Activated B cell treated with CpG ODN at 0.5 μM for 24 hours (primary cell): ENCODE measurements at regions not wholly inside any gene's neighbourhood (a gene's known extent, or its start where the extent isn't known, plus 50 kb on each side); places are given as distances from the start of the nearest gene placed in this dataset.

ENCODE experiments used
- ATAC-seq: fragments of 200-7000 bp; cut with Tn5 transposase; one replicate; pipeline ENCODE4 v1.10.0; 2021; ENCODE audit warnings: low read depth, mild to moderate bottlenecking, moderate library complexity
- CTCF ChIA-PET: fragments of 350-600 bp; sonication (Branson Sonifier 250); formaldehyde crosslinking; loops from one replicate; lab custom pipeline; 2021; ENCODE audit warnings: antibody characterized with exemption; lab: Charles Lee
- POLR2A ChIA-PET: fragments of 350-600 bp; sonication (Branson Sonifier 250); formaldehyde crosslinking; loops from one replicate; lab custom pipeline; 2021; ENCODE audit warnings: antibody characterized with exemption; lab: Charles Lee
- DNase-seq: peaks from one replicate; pipeline ENCODE4 v3.0.0; 2022
- H3K27ac Mint-ChIP-seq: one replicate; pipeline ENCODE4 v1.8.0; 2020; ENCODE audit warnings: mixed read lengths
- H3K27me3 Mint-ChIP-seq: one replicate; pipeline ENCODE4 v1.8.0; 2021; ENCODE audit warnings: mixed read lengths
- H3K36me3 Mint-ChIP-seq: one replicate; pipeline ENCODE4 v1.8.0; 2021; ENCODE audit warnings: low read depth, mixed read lengths
- H3K4me1 Mint-ChIP-seq: one replicate; pipeline ENCODE4 v1.8.0; 2021; ENCODE audit warnings: mixed read lengths
- H3K4me3 Mint-ChIP-seq: one replicate; pipeline ENCODE4 v1.8.0; 2020; ENCODE audit warnings: mild to moderate bottlenecking, mixed read lengths
- H3K9me3 Mint-ChIP-seq: one replicate; pipeline ENCODE4 v1.8.0; 2020; ENCODE audit warnings: mixed read lengths
- intact Hi-C: fragments of 100-400 bp; cut with micrococcal nuclease; formaldehyde crosslinking; loops from one replicate; pipeline ENCODE4 v1.15.1; 2024
- TF ChIP-seq, protein P1 (sequence below): fragments of 200-600 bp; IDR thresholded peaks from one replicate; pipeline ENCODE4 v1.8.0; 2022; ENCODE audit warnings: antibody characterized with exemption, mild to moderate bottlenecking

DNA sequence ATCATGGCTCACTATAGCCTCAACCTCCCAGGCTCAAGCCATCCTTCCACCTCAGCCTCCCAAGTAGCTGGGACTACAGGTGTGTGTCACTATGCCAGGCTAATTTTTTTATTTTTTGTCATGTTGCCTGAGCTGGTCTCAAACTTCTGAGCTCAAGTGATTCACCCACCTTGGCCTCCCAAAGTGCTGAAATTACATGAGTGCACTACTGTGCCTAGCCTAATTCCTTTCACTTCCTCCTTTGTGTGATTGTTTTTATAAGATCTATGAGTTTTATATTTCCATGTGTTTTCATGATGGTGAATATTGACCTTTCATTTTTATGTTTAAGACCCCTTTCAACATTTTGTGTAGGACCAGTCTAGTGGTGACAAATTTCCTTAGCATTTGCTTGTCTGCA is 55.2 kb upstream of the IL12B start:
- POLR2A ChIA-PET = interaction anchor here (0.7 to 0.8 kb wide), 2 partner anchors 16 to 20 kb away, joined by 5 read pairs; no protein-coding TSS in a partner anchor
- H3K9me3 Mint-ChIP-seq = peaks cover 62% of the 10 kb centered on the region
- intact Hi-C loops = no loop called here
- no peak for ATAC-seq
- H3K27me3 Mint-ChIP-seq = no peaks in the 10 kb centered on the region
- DNase-seq = no peak
- TF ChIP-seq, protein P1, sequence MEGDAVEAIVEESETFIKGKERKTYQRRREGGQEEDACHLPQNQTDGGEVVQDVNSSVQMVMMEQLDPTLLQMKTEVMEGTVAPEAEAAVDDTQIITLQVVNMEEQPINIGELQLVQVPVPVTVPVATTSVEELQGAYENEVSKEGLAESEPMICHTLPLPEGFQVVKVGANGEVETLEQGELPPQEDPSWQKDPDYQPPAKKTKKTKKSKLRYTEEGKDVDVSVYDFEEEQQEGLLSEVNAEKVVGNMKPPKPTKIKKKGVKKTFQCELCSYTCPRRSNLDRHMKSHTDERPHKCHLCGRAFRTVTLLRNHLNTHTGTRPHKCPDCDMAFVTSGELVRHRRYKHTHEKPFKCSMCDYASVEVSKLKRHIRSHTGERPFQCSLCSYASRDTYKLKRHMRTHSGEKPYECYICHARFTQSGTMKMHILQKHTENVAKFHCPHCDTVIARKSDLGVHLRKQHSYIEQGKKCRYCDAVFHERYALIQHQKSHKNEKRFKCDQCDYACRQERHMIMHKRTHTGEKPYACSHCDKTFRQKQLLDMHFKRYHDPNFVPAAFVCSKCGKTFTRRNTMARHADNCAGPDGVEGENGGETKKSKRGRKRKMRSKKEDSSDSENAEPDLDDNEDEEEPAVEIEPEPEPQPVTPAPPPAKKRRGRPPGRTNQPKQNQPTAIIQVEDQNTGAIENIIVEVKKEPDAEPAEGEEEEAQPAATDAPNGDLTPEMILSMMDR = no peak
- H3K4me3 Mint-ChIP-seq = no peak overlapping the region
- H3K4me1 Mint-ChIP-seq = no peaks in the 10 kb centered on the region
- CTCF ChIA-PET = interaction anchor here (0.6 kb wide), 1 partner anchor 27 kb away, joined by 3 read pairs; no protein-coding TSS in a partner anchor
- H3K27ac Mint-ChIP-seq = no peak overlapping the region
- H3K36me3 Mint-ChIP-seq = peaks cover 26% of the 10 kb centered on the region

DNA sequence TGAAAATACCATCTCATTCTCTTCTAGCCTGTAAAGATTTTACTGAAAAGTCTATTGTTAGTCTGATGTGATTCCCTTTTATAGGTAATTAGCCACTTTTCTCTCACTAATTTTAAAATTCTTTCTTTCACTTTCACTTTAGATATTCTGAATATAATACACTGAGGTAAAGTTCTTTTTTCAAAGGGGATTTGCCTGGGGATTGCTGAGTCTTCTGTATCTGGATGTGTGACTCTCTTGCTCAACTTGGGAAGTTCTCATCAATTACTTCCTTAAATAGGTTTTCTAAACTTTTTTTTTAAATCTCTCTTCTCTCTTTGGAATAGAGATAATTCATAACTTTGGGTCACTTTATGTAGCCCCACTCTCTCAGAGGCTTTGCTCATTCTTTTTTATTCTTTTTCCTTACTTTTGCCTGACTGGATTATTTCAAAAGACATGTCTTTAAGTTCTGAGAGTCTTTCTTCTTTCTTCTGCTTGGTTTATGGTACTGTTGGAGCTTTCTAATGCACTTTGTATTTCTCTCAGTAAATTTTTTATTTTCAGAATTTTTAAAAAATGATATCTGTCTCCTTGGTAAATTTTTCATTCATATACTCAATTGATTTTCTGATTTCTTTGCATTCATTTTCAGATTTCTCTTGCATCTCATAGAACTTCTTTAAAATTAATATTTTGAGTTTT is 55.9 kb upstream of the IL12B start:
- Mint-ChIP-seq H3K27me3 (no peaks in the 10 kb centered on the region), H3K36me3 (peaks cover 26% of the 10 kb centered on the region), H3K27ac (no peak overlapping the region), H3K4me3 (no peak overlapping the region), H3K9me3 (peaks cover 58% of the 10 kb centered on the region), H3K4me1 (no peaks in the 10 kb centered on the region)
- TF ChIP-seq, protein P1 = no peak
- ATAC-seq (no peak), DNase-seq (no peak)
- ChIA-PET POLR2A (interaction anchor here (0.8 kb wide), 1 partner anchor 20 kb away, joined by 5 read pairs; no protein-coding TSS in a partner anchor), CTCF (interaction anchor here (0.6 kb wide), 1 partner anchor 27 kb away, joined by 3 read pairs; no protein-coding TSS in a partner anchor)
- intact Hi-C loops = no loop called here

DNA sequence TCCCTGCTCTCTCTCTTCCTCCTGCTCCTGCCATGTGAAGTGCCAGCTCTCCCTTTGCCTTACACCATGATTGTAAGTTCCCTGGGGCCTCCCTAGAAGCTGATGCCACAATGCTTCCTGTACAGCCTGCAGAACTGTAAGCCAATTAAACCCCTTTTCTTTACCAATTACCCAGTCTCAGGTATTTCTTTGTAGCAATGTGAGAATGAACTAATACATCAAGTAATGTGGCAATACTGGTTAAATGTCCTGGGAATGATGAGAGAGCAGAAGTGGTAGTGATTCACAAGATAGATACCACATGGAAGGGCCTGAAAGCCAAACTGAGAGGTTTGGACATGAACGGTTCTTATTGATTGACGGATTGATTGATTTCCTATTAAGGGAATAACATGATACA is 62.6 kb upstream of the IL12B start:
- TF ChIP-seq, protein P1 = no peak
- Mint-ChIP-seq H3K4me1 (no peaks in the 10 kb centered on the region), H3K9me3 (peaks cover 17% of the 10 kb centered on the region), H3K36me3 (peaks cover 10% of the 10 kb centered on the region), H3K27ac (no peak overlapping the region), H3K27me3 (no peaks in the 10 kb centered on the region), H3K4me3 (no peak overlapping the region)
- ChIA-PET CTCF (no interaction called here), POLR2A (no interaction called here)
- DNase-seq = no peak
- intact Hi-C loops = no loop called here
- ATAC-seq = no peak

DNA sequence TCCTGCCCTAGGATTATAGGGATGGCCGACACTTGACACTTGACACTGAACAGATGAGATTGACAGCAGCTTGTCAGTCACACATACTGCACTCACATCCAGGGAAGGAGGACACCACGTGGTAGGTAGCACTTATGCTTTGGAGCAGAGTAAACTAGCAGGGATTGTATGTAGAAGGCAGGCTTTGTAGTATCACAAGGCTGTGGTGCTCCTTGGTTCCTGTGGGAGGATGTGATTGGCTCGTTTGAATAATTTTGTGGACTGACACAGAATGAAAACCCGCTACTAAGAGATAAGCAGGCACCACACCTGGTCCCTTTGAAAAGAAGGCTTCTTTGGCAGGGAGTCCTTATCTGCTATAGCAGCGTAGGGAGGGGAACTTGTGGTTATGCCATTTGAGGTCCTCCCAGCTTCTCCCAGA is 63.6 kb upstream of the IL12B start:
- Mint-ChIP-seq H3K4me1 (no peaks in the 10 kb centered on the region), H3K36me3 (peaks cover 7% of the 10 kb centered on the region), H3K4me3 (no peak overlapping the region), H3K9me3 (peaks cover 10% of the 10 kb centered on the region), H3K27me3 (no peaks in the 10 kb centered on the region), H3K27ac (no peak overlapping the region)
- TF ChIP-seq, protein P1 = no peak
- ATAC-seq = no peak
- POLR2A ChIA-PET = no interaction called here
- intact Hi-C loops = no loop called here
- no peak for DNase-seq
- CTCF ChIA-PET = no interaction called here

DNA sequence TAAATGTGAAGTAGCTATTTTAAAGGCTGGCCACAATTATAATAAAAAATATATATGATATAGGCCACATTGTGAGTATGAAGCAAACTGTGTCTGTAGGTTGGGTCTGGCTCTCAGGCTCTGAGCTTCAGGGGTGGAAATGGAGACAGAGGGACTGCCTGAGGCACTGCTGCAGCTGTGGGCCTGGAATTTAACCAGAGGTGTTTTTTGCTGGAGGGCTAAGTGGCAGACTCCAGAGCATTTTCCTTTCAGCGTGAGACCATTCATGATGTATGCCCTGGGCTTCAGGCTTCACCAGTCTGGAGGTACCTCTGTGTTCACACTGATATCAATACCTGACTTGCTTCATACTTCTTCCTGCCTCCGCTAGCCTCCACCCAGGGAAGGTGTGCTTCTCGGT is 64.9 kb upstream of the IL12B start:
- ChIA-PET POLR2A (no interaction called here), CTCF (no interaction called here)
- Mint-ChIP-seq H3K36me3 (peaks cover 2% of the 10 kb centered on the region), H3K4me3 (no peak overlapping the region), H3K27ac (no peak overlapping the region), H3K27me3 (no peaks in the 10 kb centered on the region), H3K9me3 (no peaks in the 10 kb centered on the region), H3K4me1 (no peaks in the 10 kb centered on the region)
- no peak for ATAC-seq
- TF ChIP-seq, protein P1 = no peak
- no peak for DNase-seq
- intact Hi-C loops = no loop called here
